GM18861 (cell line): ENCODE measurements at regions not wholly inside any gene's neighbourhood (a gene's known extent, or its start where the extent isn't known, plus 50 kb on each side); places are given as distances from the start of the nearest gene placed in this dataset.

Experiments
- ATAC-seq: cut with Tn5 transposase; IDR thresholded peaks from one replicate; pipeline ENCODE4 v1.9.1; 2021; ENCODE audit not compliant: unreplicated experiment

DNA sequence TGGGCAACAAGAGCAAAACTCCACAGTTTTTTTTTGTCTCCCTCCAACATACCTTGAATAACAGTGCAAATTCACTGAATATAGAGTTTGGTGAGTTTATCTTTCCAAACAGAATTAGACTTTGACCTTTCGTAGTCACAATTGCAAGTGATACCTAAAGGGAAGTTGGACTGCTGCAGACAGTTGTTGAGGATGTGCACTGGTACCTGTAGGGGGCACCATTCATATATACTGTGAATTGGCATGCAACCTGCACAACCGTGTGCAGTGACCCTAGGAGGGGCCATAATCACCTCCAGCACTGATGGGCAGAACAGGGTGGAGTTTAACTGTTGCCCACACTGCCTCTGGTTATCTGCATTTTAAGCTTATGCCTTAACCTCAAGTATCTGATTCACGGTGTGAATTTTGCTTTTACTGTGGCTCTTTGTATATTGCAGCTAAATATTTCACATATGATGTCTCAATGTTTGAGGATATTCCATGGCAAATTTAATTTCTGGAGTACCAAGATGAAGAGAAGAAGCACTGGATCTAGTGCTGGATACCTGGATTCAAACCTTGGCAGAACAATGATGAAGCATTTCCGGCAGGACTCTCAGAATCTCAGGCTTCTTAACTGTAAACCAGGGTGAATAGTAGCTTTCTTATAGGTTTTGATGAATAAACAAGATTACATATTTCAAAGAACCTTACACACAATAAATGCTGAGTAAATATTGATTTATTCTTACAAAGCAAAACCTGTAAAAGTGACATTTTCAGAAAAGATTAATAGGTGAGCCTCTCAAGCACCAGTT, 144.3 kb downstream of the ACTBL2 start:
- peak; percentile 56 for ATAC-seq

- no peak for ATAC-seq
These were observed 147.4 kb downstream of the ACTBL2 start for GRCh38 chr5:57335092-57335660.

- no peak for ATAC-seq
These were observed 148.1 kb downstream of the ACTBL2 start for GRCh38 chr5:57334475-57334874.

- no peak for ATAC-seq
These were observed 150.2 kb downstream of the ACTBL2 start for GRCh38 chr5:57332361-57332760.

DNA sequence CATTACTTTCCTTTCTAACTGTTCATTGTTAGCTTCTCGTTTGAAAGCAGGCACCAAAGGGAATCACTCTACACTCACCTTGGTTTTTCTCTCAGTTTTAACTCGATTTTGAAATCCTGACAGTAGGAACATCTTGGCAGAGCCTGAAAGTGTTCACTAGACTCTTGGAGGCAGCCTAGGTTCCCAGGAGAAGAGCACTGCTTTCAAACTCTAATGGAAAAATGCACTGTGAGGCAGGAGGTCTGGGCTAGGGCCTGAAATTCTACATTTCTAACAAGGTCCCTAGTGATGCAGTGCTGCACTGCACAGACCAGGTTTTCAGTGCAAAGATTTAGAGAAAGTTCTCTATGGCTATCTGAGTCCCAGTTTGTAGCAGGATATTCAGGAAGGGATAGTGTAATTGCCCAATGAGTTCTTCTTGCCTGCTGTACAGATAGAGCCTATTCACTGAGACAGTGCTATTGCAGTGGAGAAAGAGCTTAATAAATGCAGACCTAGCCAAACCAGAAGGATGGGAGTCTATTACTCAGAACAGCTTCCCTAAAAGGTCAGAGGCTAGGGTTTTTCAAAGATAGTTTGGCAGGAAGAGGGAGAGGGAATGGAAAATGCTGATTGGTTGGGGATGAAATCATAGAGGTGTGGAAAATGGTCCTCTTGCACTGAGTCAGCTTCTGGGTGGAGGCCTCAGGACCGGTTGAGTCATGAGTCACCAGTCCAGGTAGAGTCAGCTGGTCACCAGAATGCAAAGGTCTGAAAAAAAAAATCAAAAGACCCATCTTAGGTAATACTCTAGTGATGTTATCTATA, 153.9 kb downstream of the GPBP1 start:
- ATAC-seq, result no peak

DNA sequence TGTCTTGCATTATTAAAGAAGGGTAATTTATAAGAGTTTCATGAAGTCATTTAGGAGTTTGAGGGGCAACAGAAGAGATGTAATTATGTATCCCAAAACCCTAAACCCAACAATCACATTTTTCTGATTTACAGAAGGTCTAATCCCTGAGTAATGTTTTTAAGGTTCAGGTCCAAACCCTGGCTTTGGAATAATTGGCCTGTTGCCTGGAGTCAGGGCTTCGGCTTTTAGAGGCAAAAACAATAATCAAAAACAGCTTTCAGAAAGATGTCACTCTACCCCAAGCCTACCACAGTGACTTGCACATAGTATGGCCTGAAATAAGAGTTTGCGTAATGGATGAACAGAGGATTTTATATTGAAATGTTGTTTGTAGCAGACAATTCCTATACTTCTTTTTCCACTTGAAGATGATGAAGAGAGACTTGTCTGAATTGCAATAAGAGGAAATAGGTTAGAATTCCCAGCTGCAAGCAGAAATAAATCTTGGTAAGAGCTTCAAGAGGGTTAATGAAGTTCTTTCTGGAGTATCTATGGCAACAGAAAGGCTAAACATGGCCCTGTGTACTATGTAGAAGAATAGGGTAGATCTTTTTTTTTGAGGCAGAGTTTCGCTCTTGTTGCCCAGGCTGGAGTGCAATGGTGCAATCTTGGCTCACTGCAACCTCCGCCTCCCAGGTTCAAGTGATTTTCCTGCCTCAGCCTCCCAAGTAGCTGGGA, 152.0 kb downstream of the GPBP1 start:
- ATAC-seq, result no peak

GRCh38 chr5:57324861-57325260, 151.0 kb downstream of the GPBP1 start:
- no peak for ATAC-seq

- no peak for ATAC-seq
These were observed 150.3 kb downstream of the GPBP1 start for GRCh38 chr5:57324181-57324580.

- ATAC-seq, result no peak
These were observed 146.7 kb downstream of the GPBP1 start for GRCh38 chr5:57320582-57320981.

- no peak for ATAC-seq
These were observed 145.8 kb downstream of the GPBP1 start for GRCh38 chr5:57319628-57320027.

GRCh38 chr5:57318251-57318650, 144.4 kb downstream of the GPBP1 start:
- ATAC-seq, result no peak

DNA sequence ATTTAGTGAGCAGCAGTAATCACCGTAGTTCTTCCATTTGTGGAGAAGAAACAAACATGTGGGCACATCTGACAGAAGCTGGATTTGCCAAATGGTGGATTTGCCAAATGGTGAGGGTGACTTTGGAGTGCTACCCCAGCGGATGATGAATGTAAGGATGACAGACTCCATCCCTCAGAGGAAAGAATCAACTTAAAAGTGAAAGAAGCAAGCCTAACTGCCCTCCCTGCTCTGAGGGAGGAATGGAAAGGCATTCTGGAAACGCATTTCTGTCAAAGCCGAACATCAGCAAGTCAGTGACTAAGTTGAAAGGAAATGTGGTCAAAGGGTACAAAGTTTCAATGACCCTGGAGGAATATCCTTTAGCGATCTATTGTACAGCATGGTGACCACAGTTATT, 143.5 kb downstream of the GPBP1 start:
- ATAC-seq, result no peak

DNA sequence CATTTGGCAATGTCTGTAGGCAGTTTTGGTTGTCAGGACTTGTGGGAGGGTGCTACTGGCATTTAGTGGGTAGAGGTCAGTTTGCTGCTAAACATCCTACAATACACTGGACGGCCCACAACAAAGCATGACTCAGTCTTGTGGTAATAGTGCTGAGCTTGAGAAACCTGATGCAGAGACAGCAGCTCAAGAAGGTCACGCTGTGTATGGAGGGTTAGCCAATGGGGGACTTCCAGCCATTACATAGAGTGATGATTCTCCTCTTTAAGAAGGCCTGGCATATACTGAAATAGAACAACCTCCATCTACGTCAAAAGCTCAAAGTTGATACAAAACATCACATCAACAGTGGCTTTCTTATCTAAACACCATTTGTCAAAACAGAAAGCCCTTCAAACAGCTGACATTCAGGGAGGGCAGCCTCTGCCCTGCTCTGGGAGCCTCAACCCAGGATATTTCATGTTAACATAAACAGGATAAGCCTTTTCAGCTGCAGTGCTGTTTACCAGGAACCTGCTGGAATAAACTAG, 143.0 kb downstream of the GPBP1 start:
- no peak for ATAC-seq

DNA sequence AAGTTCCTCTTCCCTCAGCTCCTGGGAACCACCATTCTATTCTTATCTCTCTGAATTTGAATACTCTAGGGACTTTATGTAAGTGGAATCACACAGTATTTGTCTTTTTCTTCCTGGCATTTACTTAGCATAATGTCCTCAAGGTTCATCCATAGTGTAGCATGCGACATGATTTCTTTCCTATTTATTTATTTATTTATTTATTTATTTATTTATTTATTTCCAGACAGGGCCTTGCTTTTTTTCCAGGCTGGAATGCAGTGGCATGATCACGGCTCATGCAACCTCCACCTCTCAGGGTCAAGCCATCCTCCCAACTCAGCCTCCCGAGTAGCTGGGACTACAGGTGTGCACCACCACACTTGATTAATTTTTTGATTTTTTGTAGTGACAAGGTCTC, 142.1 kb downstream of the GPBP1 start:
- ATAC-seq, result no peak
